ENCODE measurements at regions not wholly inside any gene's neighbourhood (a gene's known extent, or its start where the extent isn't known, plus 50 kb on each side); places are given as distances from the start of the nearest gene placed in this dataset.
"Not testable (repeated sequence)": the region's sequence is repeated elsewhere in the genome, so short reads cannot be mapped to it uniquely, and the experiment has no call there.

GRCh38 chr3:153952091-153952490, 169.1 kb upstream of the ARHGEF26 start:
- DNase-seq: no peak

GRCh38 chr3:153956613-153957012, 164.6 kb upstream of the ARHGEF26 start:
- no peak for DNase-seq

GRCh38 chr3:153957421-153957820, 163.8 kb upstream of the ARHGEF26 start:
- DNase-seq: no peak

- no peak for DNase-seq
Observed at GRCh38 chr3:153958635-153959595, 162.3 kb upstream of the ARHGEF26 start.

- DNase-seq: no peak
Observed at GRCh38 chr3:153960458-153961074, 160.6 kb upstream of the ARHGEF26 start.

- no peak for DNase-seq
Observed at GRCh38 chr3:153961494-153961893, 159.7 kb upstream of the ARHGEF26 start.

- no peak for DNase-seq
Observed at GRCh38 chr3:153963012-153963411, 158.2 kb upstream of the ARHGEF26 start.

- DNase-seq: no peak
Observed at GRCh38 chr3:153967260-153967659, 153.9 kb upstream of the ARHGEF26 start.

- DNase-seq: no peak
Observed at GRCh38 chr3:153970047-153970446, 151.1 kb upstream of the ARHGEF26 start.

- no peak for DNase-seq
Observed at GRCh38 chr3:153970741-153971347, 150.3 kb upstream of the ARHGEF26 start.

- no peak for DNase-seq
Observed at GRCh38 chr3:153972862-153973261, 148.3 kb upstream of the ARHGEF26 start.

- DNase-seq: no peak
Observed at GRCh38 chr3:153973722-153974265, 147.4 kb upstream of the ARHGEF26 start.

- no peak for DNase-seq
Observed at GRCh38 chr3:153974614-153975013, 146.6 kb upstream of the ARHGEF26 start.

GRCh38 chr3:153976891-153977554, 144.2 kb upstream of the ARHGEF26 start:
- peak; percentile 79 for DNase-seq

- peak; percentile 46 for DNase-seq
Observed at GRCh38 chr3:153978006-153978405, 143.2 kb upstream of the ARHGEF26 start.

GRCh38 chr3:153979418-153980251, 141.6 kb upstream of the ARHGEF26 start:
- DNase-seq: no peak

- no peak for DNase-seq
Observed at GRCh38 chr3:153980252-153980590, 141.0 kb upstream of the ARHGEF26 start.

GRCh38 chr3:153997364-153997763, 123.8 kb upstream of the ARHGEF26 start:
- DNase-seq: not testable (repeated sequence)

- no peak for DNase-seq
Observed at GRCh38 chr3:154003649-154004048, 117.5 kb upstream of the ARHGEF26 start.

- peak; percentile 29 for DNase-seq
Observed at GRCh38 chr3:154011036-154011435, 110.2 kb upstream of the ARHGEF26 start.

- peak; percentile 72 for DNase-seq
Observed at GRCh38 chr3:154013736-154014135, 107.5 kb upstream of the ARHGEF26 start.

- no peak for DNase-seq
Observed at GRCh38 chr3:154015307-154015706, 105.9 kb upstream of the ARHGEF26 start.

Data from femur (tissue), 1 donor.